ENCODE measurements at regions not wholly inside any gene's neighbourhood (a gene's known extent, or its start where the extent isn't known, plus 50 kb on each side); places are given as distances from the start of the nearest gene placed in this dataset.

- TF ChIP-seq CTCF (IDR thresholded peaks at IDR 0.05; ENCODE audit: insufficient read depth, low read depth, low read length) (no peak), EZH2 (IDR thresholded peaks at IDR 0.05; ENCODE audit: insufficient read depth, low read length) (no peak)
Measured at GRCh38 chr7:52243685-52244084, 791.7 kb upstream of the POM121L12 start.

Data from astrocyte (in vitro differentiated cells and primary cell).